Keratinocyte (primary cell): ENCODE measurements at regions not wholly inside any gene's neighbourhood (a gene's known extent, or its start where the extent isn't known, plus 50 kb on each side); places are given as distances from the start of the nearest gene placed in this dataset.

ENCODE experiments used
- DNase-seq: peaks from one replicate; pipeline ENCODE4 v3.0.0-alpha.2; 2011; ENCODE audit warnings: low read depth, missing footprints, low spot score
- FAIRE-seq: peaks from 2 replicates; lab custom pipeline; 2011; peaks lifted over from hg19 to GRCh38; lab: Jason Lieb, UNC
- H2AFZ ChIP-seq: 2 replicates; pipeline ENCODE4 v1.6.0; 2012; ENCODE audit warnings: low read length, control low read depth, inconsistent platforms; ENCODE audit not compliant: control insufficient read depth
- H3K27ac ChIP-seq: 2 replicates; pipeline ENCODE4 v1.5.1; 2011; ENCODE audit warnings: low read length; ENCODE audit not compliant: control insufficient read depth, insufficient read depth
- H3K27me3 ChIP-seq: 3 replicates; pipeline ENCODE4 v1.6.0; 2011; ENCODE audit warnings: low read length; ENCODE audit not compliant: control insufficient read depth, insufficient read depth; ENCODE audit errors: extremely low read depth
- H3K36me3 ChIP-seq, 2 experiments: 2 replicates in 1 of 2; 3 replicates in 1 of 2; pipeline ENCODE4 v1.5.1; 2011; ENCODE audit warnings: low read length in 2 of 2, mild to moderate bottlenecking in 1 of 2; ENCODE audit not compliant: control insufficient read depth in 2 of 2, insufficient read depth in 2 of 2; ENCODE audit errors: extremely low read depth in 1 of 2
- H3K4me1 ChIP-seq: 3 replicates; pipeline ENCODE4 v1.5.1; 2011; ENCODE audit warnings: low read length; ENCODE audit not compliant: control insufficient read depth, insufficient read depth; ENCODE audit errors: extremely low read depth
- H3K4me2 ChIP-seq: 3 replicates; pipeline ENCODE4 v1.6.0; 2011; ENCODE audit warnings: low read depth, low read length; ENCODE audit not compliant: control insufficient read depth, insufficient read depth; ENCODE audit errors: extremely low read depth
- H3K4me3 ChIP-seq, 3 experiments: fragments of 200-600 bp in 1 of 3; sonication (generic) in 1 of 3; 2 replicates in 2 of 3; 3 replicates in 1 of 3; pipeline ENCODE4 v1.5.1; 2011 to 2016; ENCODE audit warnings: low read length in 3 of 3, mild to moderate bottlenecking in 3 of 3, control low read depth in 2 of 3, inconsistent platforms in 1 of 3, low read depth in 1 of 3, mixed read lengths in 1 of 3, mixed run types in 1 of 3, moderate library complexity in 1 of 3; ENCODE audit not compliant: control insufficient read depth in 2 of 3, insufficient read depth in 2 of 3; ENCODE audit errors: extremely low read depth in 1 of 3
- H3K79me2 ChIP-seq: 2 replicates; pipeline ENCODE4 v1.6.0; 2012; ENCODE audit warnings: low read length; ENCODE audit not compliant: control insufficient read depth, insufficient read depth
- H3K9ac ChIP-seq: 3 replicates; pipeline ENCODE4 v1.6.0; 2011; ENCODE audit warnings: low read length; ENCODE audit not compliant: control insufficient read depth, insufficient read depth; ENCODE audit errors: extremely low read depth
- H3K9me1 ChIP-seq: 3 replicates; pipeline ENCODE4 v1.6.0; 2011; ENCODE audit warnings: low read length; ENCODE audit not compliant: control insufficient read depth, insufficient read depth; ENCODE audit errors: extremely low read depth
- H3K9me3 ChIP-seq: 2 replicates; pipeline ENCODE4 v1.5.1; 2012; ENCODE audit warnings: low read depth, low read length; ENCODE audit not compliant: control insufficient read depth
- H4K20me1 ChIP-seq: 3 replicates; pipeline ENCODE4 v1.6.0; 2011; ENCODE audit warnings: low read length; ENCODE audit not compliant: control insufficient read depth, insufficient read depth; ENCODE audit errors: extremely low read depth
- CTCF ChIP-seq, 3 experiments: IDR thresholded peaks in 1 of 3; conservative IDR thresholded peaks in 1 of 3; optimal IDR thresholded peaks in 1 of 3; 2 replicates in 2 of 3; 3 replicates in 1 of 3; pipeline versions ENCODE3 to v1.5.1; 2011; ENCODE audit warnings: low read length in 3 of 3, mild to moderate bottlenecking in 3 of 3, moderate library complexity in 2 of 3, control low read depth in 1 of 3, inconsistent platforms in 1 of 3; ENCODE audit not compliant: insufficient read depth in 2 of 3; ENCODE audit errors: extremely low read depth in 1 of 3
- EZH2 ChIP-seq: IDR thresholded peaks from one replicate; pipeline ENCODE4 v1.6.1; 2012; ENCODE audit warnings: inconsistent platforms, mild to moderate bottlenecking, low read length, moderate library complexity
- dilution Hi-C: fragments of 300-500 bp; cut with MboI; formaldehyde crosslinking; loops from one replicate; pipeline ENCODE4 v1.7.0; 2020; ENCODE audit warnings: low sequenced_read_pairs; ENCODE audit not compliant: extremely low pct_ligation_motif_present

- Histone ChIP-seq H3K79me2 (no peaks in the 10 kb centered on the region), H3K27ac (no peak overlapping the region), H3K4me2 (no peak overlapping the region), H2AFZ (no peak overlapping the region), H3K9ac (no peak overlapping the region), H3K9me1 (no peaks in the 10 kb centered on the region), H3K9me3 (no peaks in the 10 kb centered on the region), H3K4me3 (no peak overlapping the region), H4K20me1 (no peaks in the 10 kb centered on the region), H3K36me3 (no peaks in the 10 kb centered on the region), H3K27me3 (no peaks in the 10 kb centered on the region), H3K4me1 (peaks cover 2% of the 10 kb centered on the region)
- no peak for DNase-seq
- dilution Hi-C loops = no loop called here
- no peak for TF ChIP-seq EZH2
- no peak for TF ChIP-seq CTCF (optimal IDR thresholded peaks at IDR 0.05 in 1 of 3, IDR thresholded peaks at IDR 0.05 in 1 of 3, conservative IDR thresholded peaks at IDR 0.05 in 1 of 3; ENCODE audit: extremely low read depth in 1 of 3, insufficient read depth in 2 of 3, low read length in 3 of 3)
- FAIRE-seq = peak; percentile 44
These were observed 241.2 kb upstream of the CTSO start for GRCh38 chr4:156194896-156195295.

GRCh38 chr4:156193800-156194199 is 240.1 kb upstream of the CTSO start:
- Histone ChIP-seq H3K9me3 (no peaks in the 10 kb centered on the region), H4K20me1 (no peaks in the 10 kb centered on the region), H3K27me3 (no peaks in the 10 kb centered on the region), H3K79me2 (no peaks in the 10 kb centered on the region), H2AFZ (no peak overlapping the region), H3K4me3 (no peak overlapping the region), H3K9ac (no peak overlapping the region), H3K9me1 (no peaks in the 10 kb centered on the region), H3K4me1 (peaks cover 2% of the 10 kb centered on the region), H3K27ac (no peak overlapping the region), H3K36me3 (no peaks in the 10 kb centered on the region), H3K4me2 (no peak overlapping the region)
- no peak for TF ChIP-seq CTCF (optimal IDR thresholded peaks at IDR 0.05 in 1 of 3, IDR thresholded peaks at IDR 0.05 in 1 of 3, conservative IDR thresholded peaks at IDR 0.05 in 1 of 3; ENCODE audit: extremely low read depth in 1 of 3, insufficient read depth in 2 of 3, low read length in 3 of 3)
- TF ChIP-seq EZH2 = no peak
- dilution Hi-C loops = no loop called here
- FAIRE-seq = no peak
- DNase-seq = no peak
